Fibroblast of skin of left biceps (primary cell): ENCODE measurements at regions not wholly inside any gene's neighbourhood (a gene's known extent, or its start where the extent isn't known, plus 50 kb on each side); places are given as distances from the start of the nearest gene placed in this dataset.

Experiments used
- DNase-seq, 2 experiments: peaks; one replicate each; pipeline ENCODE4 v3.0.0-alpha.2; 2013; ENCODE audit warnings: low read depth in 2 of 2

DNA sequence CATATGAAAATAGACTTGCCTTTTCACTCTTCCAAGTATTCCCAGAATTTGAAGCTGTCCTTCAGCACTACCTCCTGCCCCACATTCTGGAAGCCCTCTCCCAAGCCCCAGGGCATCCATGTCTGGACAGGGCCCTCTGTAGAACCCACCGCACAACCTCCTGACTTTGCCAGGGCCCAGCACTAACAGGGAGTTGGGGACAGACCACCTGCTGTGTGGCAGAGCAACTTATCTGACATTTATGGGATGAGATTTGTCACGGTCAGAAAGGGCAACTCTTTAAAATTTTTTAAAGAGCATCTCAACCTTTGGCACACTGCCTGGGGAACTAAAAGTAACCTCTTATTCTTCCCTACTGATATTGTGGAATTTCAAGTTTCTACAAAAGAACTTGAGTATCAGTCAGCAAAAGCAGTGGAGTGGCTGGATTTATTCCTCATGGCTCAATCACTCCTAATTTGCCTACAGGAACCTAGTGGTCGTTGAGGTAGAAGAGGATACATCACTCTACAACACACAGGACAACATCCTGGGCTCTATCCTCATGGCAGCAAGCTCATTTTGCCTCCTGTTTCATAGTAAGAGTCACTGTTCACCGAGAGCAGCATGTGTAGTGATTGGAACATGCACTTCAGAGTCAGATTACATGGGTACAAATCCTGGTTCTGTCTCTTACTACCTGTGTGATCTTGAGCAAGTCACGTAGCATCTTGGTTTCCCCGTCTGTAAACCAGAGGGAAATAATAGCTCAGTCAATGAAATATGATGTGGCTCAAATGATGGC lies 285.3 kb downstream of the ENC1 start:
- DNase-seq = no peak

DNA sequence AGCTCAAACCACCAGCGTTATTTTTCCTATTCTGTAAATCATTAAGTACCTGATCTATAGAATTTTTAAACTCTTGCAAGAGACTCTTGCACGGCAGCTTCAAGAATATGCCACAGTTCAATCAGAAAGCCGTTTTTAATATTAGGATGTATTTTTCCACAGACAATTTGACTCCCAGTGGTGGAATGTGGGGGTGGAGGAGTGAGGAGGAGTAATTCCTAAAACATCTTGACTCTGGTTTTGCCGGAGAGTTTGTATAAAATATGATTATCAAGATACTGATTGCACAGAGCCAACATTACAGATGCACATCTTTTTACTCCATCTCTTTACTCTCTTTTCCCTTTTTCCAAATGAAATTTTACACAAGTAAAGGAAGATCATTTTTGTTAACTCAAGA lies 288.3 kb downstream of the ENC1 start:
- DNase-seq = no peak

DNA sequence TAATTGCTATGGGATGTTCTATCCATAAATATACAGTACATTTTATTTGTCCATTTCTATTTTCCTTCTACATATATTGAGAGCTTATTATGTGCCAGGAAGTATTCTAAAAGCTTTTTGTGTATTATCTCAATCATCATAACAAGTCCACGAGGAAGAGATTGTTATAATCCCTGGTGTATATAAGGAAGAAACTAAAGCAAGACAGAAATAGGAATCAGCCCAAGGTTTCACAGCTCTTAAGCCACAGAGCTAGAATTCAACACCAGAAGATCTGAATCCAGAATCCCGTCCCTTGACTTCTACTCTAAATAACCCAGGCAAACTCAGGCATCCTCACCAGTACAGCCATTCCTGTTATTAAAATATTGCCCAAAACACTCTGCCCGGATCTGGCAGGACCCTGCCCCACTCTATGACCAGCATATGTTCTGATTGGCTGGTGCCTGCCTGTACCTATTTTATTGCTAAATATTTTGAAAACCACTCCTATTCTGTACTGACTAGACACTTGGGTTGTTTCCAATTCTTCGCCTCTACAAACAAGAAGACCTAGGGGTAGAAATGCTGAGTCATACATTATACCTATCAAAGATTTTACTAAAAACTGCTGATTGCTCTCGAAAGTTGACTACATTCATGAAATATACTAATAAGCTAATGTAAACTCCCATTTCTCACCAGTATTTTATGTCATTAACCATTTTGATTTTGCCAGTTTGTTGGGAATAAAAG lies 297.4 kb downstream of the ENC1 start:
- no peak for DNase-seq

DNA sequence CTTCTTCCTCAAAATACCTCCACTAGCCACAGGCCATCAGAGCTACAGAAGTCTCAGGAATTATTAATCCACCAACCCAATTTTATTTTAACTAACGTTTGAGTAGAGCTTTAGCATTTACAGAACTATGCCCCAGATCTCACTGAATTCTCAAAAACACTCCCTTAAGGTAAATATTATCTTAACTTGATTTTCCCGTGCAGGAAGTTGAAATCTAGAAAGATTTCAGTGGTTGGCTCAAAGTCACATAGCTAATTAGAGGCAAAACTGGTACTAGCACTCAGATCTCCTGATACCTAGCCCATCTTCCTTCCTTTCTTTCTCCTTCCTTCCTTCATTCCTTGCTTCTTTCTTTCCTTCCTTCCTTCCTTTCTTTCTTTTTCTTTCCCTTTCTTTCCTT lies 298.3 kb downstream of the ENC1 start:
- no peak for DNase-seq

DNA sequence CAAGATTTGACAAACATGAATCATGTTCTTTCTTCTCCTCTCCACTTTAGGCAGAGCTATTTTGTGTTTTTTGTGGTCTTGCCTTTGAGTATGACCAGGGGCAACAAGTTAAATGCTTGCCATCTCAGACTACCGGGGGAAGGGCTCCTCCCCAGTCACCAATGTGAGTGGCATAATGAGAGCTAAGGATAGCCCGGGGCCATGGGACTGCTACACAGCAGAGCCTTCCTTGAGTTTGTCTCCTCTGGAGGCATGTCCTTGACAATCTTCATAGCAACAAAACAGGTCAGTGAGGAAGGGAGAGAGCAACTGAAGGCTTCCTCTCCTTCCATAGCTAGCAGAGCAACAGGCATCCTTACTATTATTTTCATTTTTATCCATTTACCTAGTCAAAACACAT lies 299.3 kb downstream of the ENC1 start:
- DNase-seq = no peak

DNA sequence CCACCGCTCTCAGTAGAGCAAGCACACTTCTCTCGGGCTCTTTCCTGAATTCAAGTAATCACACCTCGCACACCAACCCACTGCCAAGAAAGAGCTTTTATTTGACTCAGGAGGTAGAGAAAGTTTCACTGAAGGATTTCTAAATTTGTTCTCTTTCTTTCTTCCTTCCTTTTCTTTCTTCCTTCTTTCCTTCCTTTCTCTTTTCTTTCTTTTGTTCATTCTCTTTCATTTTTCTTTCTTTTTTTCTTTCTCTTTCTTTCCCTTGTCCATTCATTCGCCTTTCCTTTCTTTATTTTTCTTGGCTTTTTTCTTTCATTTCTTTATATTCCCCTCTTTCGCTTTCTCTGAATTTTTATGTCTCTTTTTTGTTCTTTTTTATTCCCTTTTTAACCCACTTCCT lies 300.1 kb downstream of the ENC1 start:
- no peak for DNase-seq

DNA sequence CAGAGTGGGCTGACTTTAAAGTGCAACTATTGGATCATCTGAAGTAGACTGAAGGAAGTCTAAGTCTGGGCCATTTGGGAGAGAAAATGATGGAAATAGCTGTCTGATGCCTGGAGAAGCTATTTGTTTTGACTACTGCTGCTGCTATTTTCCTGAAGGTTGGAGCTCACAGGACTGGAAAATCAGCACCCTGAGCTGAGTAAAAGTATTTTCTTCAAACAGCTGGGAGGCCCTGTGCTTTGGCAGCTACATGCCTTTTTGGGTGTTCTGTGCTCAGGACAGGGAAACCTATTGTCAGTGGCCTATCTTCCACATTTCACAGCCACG lies 302.6 kb downstream of the ENC1 start:
- no peak for DNase-seq

DNA sequence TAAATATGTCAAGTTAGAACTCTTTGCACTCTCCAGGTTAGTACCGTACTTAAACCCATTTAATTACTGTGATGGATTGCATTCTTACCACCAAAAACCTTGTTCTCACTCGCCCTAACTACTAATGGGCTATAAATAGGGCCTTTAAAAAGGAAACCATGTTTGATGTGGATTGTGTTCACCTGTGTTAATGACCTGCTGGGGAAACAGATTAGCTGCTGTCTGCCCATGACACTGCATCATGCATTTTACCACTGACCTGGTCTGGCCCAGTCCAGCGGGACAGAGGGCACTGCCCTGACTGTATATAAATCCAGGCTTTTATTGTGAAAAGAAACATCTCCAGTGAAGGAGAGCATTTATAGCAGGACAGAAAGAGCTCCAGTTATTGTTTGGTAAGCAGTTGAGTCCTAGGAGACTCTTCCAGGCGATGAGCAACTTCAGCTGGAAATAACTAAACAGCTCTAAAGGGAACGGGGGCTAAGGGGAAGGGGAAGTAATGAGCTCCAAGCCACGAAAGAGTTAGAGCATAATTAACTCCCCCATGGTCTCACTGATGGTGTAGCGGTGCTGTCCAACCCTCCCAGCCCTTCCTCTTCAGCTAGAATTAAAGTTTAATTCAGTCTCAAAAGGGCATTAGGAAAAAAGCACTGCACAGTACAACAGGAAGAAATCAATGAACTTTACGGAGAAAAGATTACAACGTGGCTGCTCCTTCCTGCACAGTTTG lies 303.1 kb downstream of the ENC1 start:
- no peak for DNase-seq

DNA sequence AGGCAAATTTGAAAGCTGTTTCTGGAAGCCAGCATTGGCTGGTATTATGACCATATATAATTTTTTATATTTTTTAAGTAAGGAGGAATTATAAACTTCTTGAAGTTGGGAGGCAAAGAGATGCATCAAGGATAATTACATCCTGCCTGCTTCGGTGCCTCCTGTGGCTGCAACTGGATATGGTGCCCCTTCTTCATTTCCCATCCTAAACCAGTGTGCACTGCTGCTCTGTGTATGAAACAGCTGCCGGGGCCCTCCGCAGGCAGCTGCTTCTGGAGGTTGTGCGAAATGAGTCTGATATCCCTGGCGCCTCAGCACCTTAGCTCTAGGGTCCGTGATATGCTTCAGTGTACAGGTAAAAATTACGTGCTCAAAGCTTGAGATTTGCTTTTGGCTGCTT lies 304.2 kb downstream of the ENC1 start:
- no peak for DNase-seq

DNA sequence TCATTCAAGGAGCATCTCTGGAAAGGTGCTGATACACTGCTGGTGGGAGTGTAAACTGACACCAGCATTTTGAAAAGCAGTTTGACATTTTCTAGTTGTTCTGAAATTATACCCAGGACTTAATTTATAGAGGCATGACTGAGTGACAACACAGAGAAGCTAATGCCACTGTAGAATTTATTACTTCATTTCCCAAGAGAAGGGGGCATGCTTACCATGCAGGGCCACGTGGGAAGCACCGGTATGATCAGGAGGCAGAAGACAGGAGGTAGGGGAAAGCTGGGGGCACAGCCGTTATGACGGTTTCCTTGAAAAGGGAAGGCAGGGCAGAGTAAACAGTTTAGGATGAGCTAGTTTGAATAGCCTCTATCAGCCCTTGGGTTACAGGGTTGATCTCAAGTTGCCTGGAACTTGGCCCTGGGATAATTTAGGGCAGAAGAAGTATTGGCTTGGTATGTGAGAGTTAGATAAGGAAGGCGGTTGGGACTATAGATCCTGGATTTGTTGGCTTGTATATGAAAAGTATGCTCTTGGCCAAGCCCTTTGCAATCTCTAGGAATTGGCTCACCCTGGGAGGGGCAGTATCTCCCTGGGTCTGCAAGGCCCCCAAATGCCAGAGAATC lies 305.7 kb downstream of the ENC1 start:
- no peak for DNase-seq

DNA sequence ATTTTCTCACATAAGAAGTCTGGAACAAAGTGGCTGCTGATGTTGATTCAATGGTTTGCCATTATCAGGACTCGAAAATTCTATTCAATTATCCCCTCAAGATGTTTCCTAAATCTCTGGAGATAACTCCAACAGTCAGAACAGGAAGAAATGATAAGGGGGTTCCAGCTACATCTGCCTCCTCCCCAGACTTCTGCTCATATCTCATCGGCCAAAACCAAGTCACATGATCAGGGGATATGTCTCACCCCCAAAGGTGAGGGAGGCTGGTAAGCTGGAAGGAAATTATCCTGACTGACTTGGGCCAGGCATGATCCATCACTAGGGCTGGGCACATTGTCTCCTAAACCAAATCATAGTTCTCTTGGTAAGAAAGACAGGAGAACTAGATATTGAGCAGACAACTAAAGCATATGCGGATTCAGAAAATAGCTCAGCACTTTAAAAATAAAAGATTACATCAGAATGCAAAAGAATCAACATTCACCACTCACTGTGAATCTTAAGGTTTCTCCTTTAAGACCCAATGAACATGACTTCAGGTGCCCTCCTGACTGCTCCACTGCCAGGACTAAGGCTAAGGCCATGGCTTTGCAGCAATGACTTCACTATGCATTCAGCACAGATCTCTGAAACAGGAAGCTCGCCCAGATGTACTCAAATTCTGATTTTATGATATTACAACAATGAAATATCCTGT lies 306.3 kb downstream of the ENC1 start:
- no peak for DNase-seq

DNA sequence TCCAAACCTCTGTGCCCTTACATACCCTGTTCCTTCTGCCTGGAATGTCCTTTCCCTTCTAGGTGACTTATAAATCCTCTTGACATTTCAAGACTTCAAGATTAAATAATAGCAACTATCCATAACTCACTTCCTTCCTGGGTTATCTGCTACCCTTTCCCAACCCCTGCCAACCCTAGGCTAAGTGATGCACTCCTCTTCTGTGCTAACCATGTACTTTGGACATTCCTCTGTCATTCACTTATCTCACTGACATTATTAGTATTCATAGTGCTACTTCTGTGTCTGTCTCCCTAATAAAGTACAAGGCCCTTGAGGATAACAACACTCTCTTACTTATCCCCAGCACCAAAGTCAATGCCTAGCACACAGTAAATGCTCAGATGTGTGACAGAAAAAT lies 307.1 kb downstream of the ENC1 start:
- DNase-seq = no peak

DNA sequence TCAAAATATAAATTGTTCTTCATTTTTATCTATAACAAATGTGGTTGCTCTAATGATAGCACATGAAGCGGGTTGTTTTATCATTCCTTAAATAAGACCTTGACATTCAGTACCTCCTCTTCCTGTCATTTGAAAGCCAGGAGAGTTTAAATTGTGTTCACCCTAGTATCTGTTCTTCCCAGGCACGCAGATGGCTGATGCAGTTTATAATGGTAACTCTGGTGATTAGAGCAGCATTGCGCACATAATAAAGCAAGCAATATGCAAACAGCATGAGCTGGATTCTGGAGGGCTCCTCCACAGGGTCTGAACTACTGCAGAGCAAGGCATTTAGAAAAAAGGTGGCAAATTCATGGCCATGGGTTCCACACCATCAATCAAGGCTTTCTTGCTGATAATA lies 307.8 kb downstream of the ENC1 start:
- no peak for DNase-seq

DNA sequence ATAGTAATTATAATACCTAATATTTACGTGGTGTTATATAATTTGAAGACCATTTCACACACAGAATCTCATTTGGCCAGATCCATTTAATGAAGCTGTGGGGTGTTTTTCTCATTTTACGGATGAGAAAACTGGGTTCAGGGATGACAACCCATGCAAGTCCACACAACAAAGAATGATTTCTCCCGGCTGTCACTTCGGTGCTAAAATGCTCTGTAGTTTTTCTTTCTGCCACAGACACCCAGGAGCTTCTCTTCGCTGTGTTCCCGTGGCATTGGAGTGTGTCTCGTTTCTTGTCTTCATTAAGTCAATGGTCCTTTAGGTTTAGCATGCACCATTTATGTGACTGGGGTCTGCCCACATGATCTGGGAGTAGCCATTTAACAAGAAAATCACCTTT lies 308.5 kb downstream of the ENC1 start:
- DNase-seq = no peak

DNA sequence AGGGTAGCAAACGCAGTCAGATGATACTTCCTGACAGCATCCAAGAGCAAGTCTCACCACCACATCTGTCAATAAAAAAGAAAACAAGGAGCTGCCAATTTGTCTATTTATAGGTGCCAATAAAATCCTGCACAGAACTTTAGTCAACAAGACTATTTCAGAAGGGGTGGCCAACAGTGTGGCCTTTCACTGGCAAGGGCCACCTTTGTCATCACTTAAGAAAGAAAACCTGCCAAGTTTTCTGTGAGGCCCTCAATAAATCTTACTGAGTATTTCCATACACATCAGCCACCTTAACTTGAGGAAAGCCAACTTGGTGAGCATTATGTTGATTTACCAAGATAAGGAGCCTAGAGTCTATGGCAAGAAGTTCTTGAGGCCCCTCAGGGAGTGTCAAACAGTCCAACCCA lies 312.3 kb downstream of the ENC1 start:
- no peak for DNase-seq

DNA sequence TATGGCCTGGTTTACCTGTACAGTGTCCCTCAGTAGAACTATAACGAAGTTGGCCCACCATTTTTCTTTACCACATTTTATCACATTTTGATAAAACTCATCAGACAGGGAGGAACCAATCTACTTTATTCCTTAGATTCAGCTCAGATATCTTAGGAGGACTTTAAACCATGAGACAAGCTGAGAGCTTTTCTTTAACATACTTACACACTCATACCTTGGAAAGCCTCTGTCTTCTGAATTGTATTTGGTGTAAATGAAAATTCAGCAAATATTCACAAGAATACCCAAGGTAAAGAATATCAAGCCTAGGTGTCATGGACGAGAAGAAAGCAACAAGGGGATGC lies 313.2 kb downstream of the ENC1 start:
- DNase-seq = no peak

DNA sequence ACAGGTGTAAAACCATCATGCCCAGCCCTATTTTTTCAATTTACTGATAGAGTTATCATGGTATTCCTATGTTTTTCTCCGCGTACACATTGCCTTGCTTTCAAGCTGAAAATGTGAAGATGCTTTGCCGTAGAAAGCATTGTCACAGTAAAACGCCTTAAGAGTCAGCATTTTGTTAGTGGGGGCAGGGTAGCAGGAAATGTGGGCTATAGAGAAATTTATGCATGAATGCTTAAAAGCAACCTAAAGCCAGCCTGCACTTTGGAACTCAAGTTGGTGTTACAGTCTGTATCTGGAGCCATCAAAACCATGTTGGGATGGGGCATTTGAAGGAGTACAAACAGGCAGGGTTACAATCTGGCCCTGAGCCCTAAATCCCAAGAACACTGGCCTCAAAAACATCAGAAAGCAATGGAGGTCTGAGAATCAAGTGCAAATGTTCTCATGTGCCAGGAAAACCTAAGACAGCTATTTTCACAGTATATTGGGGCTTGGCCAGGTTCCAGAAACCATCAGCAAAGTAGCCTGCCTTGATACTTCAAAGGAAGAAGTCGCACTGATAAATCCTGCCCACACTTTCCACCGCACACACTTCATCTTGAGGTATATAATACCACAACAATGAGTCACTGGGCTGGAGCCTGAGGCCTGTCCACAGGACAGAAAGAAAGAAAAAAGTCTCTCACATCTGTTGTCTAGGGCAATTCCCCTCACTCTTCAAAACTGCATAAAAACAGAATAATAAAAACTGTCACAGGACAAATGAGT lies 313.8 kb downstream of the ENC1 start:
- DNase-seq = peak; percentile 92 to 93

DNA sequence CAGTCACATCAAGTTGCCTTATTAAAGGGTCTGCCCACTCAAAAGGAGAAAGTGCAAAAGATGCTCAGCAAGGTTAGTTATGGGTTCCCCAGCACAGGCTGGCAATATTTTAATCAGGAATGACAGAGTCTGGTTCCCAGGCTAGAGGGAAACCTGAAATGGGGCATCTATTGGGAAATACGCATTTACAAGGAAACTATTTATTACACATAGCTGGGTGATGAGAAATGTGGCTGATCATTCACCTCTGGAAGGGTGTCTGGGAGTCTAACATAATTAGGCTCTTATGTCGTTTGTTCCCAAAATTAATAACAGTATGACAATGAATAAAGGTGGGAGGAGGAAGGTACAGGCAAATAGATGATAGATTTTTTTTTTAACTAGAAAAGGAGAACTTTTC lies 314.7 kb downstream of the ENC1 start:
- peak in 1 of 2 experiments; percentile 5 for DNase-seq

DNA sequence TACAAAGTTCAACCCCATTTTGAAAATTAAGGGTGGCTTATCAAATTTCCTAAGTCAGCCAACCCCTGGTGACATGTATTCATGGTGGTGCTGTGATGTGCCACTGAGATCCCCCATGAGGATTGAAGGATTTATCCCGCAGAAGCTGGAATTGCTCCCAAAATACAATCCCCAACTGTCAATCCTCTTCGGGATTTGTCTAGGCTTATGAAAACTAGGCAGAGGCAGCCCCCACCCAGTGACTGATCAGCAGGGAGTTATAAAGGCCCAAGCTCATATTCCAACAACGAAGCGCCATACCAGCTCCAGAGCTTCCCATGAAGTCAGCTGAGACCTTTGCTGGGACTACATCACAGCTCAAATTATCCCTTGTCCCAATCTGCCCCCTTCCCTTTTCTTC lies 316.0 kb downstream of the ENC1 start:
- DNase-seq = no peak

DNA sequence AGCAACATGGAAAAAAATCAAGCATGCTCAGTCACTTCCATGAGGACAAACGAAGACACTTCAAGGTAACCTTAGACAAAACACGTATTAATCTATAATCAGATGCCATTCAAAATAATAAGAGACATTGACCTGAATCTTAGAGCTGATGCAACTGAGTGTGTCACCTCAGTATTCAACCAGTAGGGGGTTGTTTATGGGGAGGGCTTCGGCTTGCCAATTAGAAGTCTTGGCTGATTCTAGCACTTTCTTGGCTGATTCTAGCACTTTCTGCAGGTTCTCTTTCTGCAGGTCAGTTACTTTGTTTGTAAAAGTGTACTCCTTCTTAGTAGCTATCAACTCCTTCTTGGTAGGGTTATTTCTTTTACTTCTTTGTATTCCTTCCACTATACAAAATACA lies 317.6 kb downstream of the ENC1 start:
- no peak for DNase-seq

DNA sequence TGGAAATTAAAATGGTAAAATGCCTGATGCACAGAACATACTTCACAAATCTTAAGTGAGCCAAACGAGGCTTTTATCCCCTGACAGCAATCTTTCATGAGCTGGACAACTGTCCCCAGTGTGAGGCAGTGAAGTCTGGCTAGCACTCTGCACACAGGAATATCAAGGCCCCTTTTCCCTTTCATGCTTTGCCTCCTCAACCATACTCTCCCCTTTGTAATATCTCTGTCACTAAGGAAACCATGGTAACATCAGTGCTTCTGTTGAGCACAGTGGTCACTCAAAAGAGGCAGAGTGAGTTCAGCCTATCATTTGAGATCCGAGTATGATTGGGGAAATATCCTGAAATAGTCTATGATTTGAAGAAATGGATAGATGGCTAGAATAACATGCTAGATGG lies 318.3 kb downstream of the ENC1 start:
- DNase-seq = no peak
